IPS-NIHi7 (cell line): ENCODE measurements at regions not wholly inside any gene's neighbourhood (a gene's known extent, or its start where the extent isn't known, plus 50 kb on each side); places are given as distances from the start of the nearest gene placed in this dataset.

Experiments
- DNase-seq: peaks from one replicate; pipeline ENCODE4 v3.0.0; 2012; ENCODE audit warnings: mixed read lengths; ENCODE audit errors: extremely low spot score

GRCh38 chr1:82836213-82836972 is 1035.7 kb downstream of the ADGRL2 start:
- no peak for DNase-seq

GRCh38 chr1:82830690-82831380 is 1030.1 kb downstream of the ADGRL2 start:
- DNase-seq = no peak

GRCh38 chr1:82829527-82829926 is 1028.8 kb downstream of the ADGRL2 start:
- DNase-seq = no peak

- DNase-seq = no peak
Measured at GRCh38 chr1:82823876-82824275, 1023.1 kb downstream of the ADGRL2 start.

GRCh38 chr1:82820816-82821215 is 1020.1 kb downstream of the ADGRL2 start:
- no peak for DNase-seq

GRCh38 chr1:82819234-82819633 is 1018.5 kb downstream of the ADGRL2 start:
- DNase-seq = no peak

- no peak for DNase-seq
Measured at GRCh38 chr1:82818586-82818985, 1017.9 kb downstream of the ADGRL2 start.

GRCh38 chr1:82813386-82813785 is 1012.7 kb downstream of the ADGRL2 start:
- DNase-seq = no peak

- DNase-seq = no peak
Measured at GRCh38 chr1:82810601-82811000, 1009.9 kb downstream of the ADGRL2 start.

GRCh38 chr1:82807563-82807962 is 1006.8 kb downstream of the ADGRL2 start:
- no peak for DNase-seq

GRCh38 chr1:82806133-82806532 is 1005.4 kb downstream of the ADGRL2 start:
- DNase-seq = no peak

- DNase-seq = no peak
Measured at GRCh38 chr1:82801176-82801575, 1000.4 kb downstream of the ADGRL2 start.

GRCh38 chr1:82800721-82801120 is 1000.0 kb downstream of the ADGRL2 start:
- no peak for DNase-seq

- DNase-seq = no peak
Measured at GRCh38 chr1:82799261-82799660, 998.5 kb downstream of the ADGRL2 start.

GRCh38 chr1:82795508-82796149 is 994.9 kb downstream of the ADGRL2 start:
- no peak for DNase-seq

- no peak for DNase-seq
Measured at GRCh38 chr1:82792151-82792550, 991.4 kb downstream of the ADGRL2 start.

- DNase-seq = no peak
Measured at GRCh38 chr1:82790556-82790955, 989.8 kb downstream of the ADGRL2 start.

- DNase-seq = no peak
Measured at GRCh38 chr1:82788660-82789059, 987.9 kb downstream of the ADGRL2 start.

GRCh38 chr1:82788038-82788437 is 987.3 kb downstream of the ADGRL2 start:
- no peak for DNase-seq

- DNase-seq = no peak
Measured at GRCh38 chr1:82786883-82787282, 986.1 kb downstream of the ADGRL2 start.

- no peak for DNase-seq
Measured at GRCh38 chr1:82785268-82785790, 984.6 kb downstream of the ADGRL2 start.

- no peak for DNase-seq
Measured at GRCh38 chr1:82783044-82783443, 982.3 kb downstream of the ADGRL2 start.

GRCh38 chr1:82782599-82782998 is 981.9 kb downstream of the ADGRL2 start:
- no peak for DNase-seq
